ENCODE measurements at regions not wholly inside any gene's neighbourhood (a gene's known extent, or its start where the extent isn't known, plus 50 kb on each side); places are given as distances from the start of the nearest gene placed in this dataset.
"Not testable (repeated sequence)": the region's sequence is repeated elsewhere in the genome, so short reads cannot be mapped to it uniquely, and the experiment has no call there.

GRCh38 chr1:233722212-233722979 is 108.5 kb downstream of the KCNK1 start:
- ATAC-seq (ENCODE audit: insufficient number of reproducible peaks, low FRiP score, low read depth) (no peak), DNase-seq (ENCODE audit: low spot score) (no peak)
- TF ChIP-seq CTCF (IDR thresholded peaks at IDR 0.05) = no peak
- Histone ChIP-seq H3K27me3 (replicated peaks; ENCODE audit: insufficient read depth) (no peaks in the 10 kb centered on the region), H3K9me3 (no peaks in the 10 kb centered on the region), H3K27ac (peak overlapping the region in 1 of 2 donors; percentile 19), H3K36me3 (no peaks in the 10 kb centered on the region), H3K4me1 (ENCODE audit: control insufficient read depth in 1 of 2, low read depth in 2 of 2) (peaks cover 0 to 6% of the 10 kb centered on the region in 2 donors), H3K4me3 (no peak overlapping the region)

GRCh38 chr1:233723387-233723786 is 109.5 kb downstream of the KCNK1 start:
- no peak for TF ChIP-seq CTCF (IDR thresholded peaks at IDR 0.05)
- H3K27me3 ChIP-seq (replicated peaks; ENCODE audit: insufficient read depth) = no peaks in the 10 kb centered on the region
- H3K9me3 ChIP-seq = no peaks in the 10 kb centered on the region
- no peak overlapping the region for H3K27ac ChIP-seq
- DNase-seq (ENCODE audit: low spot score) (no peak), ATAC-seq (ENCODE audit: insufficient number of reproducible peaks, low FRiP score, low read depth) (no peak)
- H3K4me3 ChIP-seq = no peak overlapping the region
- H3K36me3 ChIP-seq = no peaks in the 10 kb centered on the region
- peaks cover 0 to 6% of the 10 kb centered on the region in 2 donors for H3K4me1 ChIP-seq (ENCODE audit: control insufficient read depth in 1 of 2, low read depth in 2 of 2)

GRCh38 chr1:233724131-233724631 is 110.3 kb downstream of the KCNK1 start:
- not testable (repeated sequence) for H3K4me1 ChIP-seq (ENCODE audit: control insufficient read depth in 1 of 2, low read depth in 2 of 2); H3K27ac ChIP-seq; ATAC-seq (ENCODE audit: insufficient number of reproducible peaks, low FRiP score, low read depth); H3K4me3 ChIP-seq; DNase-seq (ENCODE audit: low spot score); H3K27me3 ChIP-seq (replicated peaks; ENCODE audit: insufficient read depth); H3K36me3 ChIP-seq; H3K9me3 ChIP-seq

GRCh38 chr1:233725423-233725822 is 111.5 kb downstream of the KCNK1 start:
- Histone ChIP-seq H3K27ac (no peak overlapping the region), H3K4me3 (no peak overlapping the region), H3K27me3 (replicated peaks; ENCODE audit: insufficient read depth) (no peaks in the 10 kb centered on the region), H3K4me1 (ENCODE audit: control insufficient read depth in 1 of 2, low read depth in 2 of 2) (peaks cover 0 to 7% of the 10 kb centered on the region in 2 donors), H3K9me3 (no peaks in the 10 kb centered on the region), H3K36me3 (no peaks in the 10 kb centered on the region)
- no peak for DNase-seq (ENCODE audit: low spot score)
- TF ChIP-seq CTCF (IDR thresholded peaks at IDR 0.05) = no peak
- no peak for ATAC-seq (ENCODE audit: insufficient number of reproducible peaks, low FRiP score, low read depth)

- Histone ChIP-seq H3K4me1 (ENCODE audit: control insufficient read depth in 1 of 2, low read depth in 2 of 2) (peaks cover 5 to 20% of the 10 kb centered on the region in 2 donors), H3K9me3 (no peaks in the 10 kb centered on the region), H3K27ac (no peak overlapping the region), H3K27me3 (replicated peaks; ENCODE audit: insufficient read depth) (no peaks in the 10 kb centered on the region), H3K4me3 (no peak overlapping the region), H3K36me3 (no peaks in the 10 kb centered on the region)
- DNase-seq (ENCODE audit: low spot score) (no peak), ATAC-seq (ENCODE audit: insufficient number of reproducible peaks, low FRiP score, low read depth) (no peak)
- TF ChIP-seq CTCF (IDR thresholded peaks at IDR 0.05) = no peak
Measured at GRCh38 chr1:233728721-233729120, 114.8 kb downstream of the KCNK1 start.
